Ovary (tissue), 7 donors: ENCODE measurements at regions not wholly inside any gene's neighbourhood (a gene's known extent, or its start where the extent isn't known, plus 50 kb on each side); places are given as distances from the start of the nearest gene placed in this dataset.

Experiments
- DNase-seq, 5 donors: peaks; one replicate each; pipeline ENCODE4 v3.0.0-alpha.2; 2019 to 2020
- H3K27ac ChIP-seq, 2 donors: fragments of 200-600 bp; one replicate each; pipeline versions ENCODE4 v1.5.1 to v1.8.0; 2019 to 2022
- H3K27me3 ChIP-seq: fragments of 200-600 bp; one replicate; pipeline ENCODE4 v1.8.0; 2022
- H3K36me3 ChIP-seq: fragments of 200-600 bp; sonication (generic); one replicate; pipeline ENCODE4 v1.5.1; 2019
- H3K4me1 ChIP-seq: one replicate; pipeline ENCODE4 v1.8.1; 2013; ENCODE audit warnings: mild to moderate bottlenecking, moderate library complexity; ENCODE audit not compliant: insufficient read depth
- H3K4me3 ChIP-seq: fragments of 200-600 bp; sonication (generic); one replicate; pipeline ENCODE4 v1.5.1; 2017
- H3K9me3 ChIP-seq, 2 donors: fragments of 200-600 bp in 1 of 2; sonication (generic) in 1 of 2; one replicate each; pipeline versions ENCODE4 v1.5.1 to v1.8.1; 2013 to 2019; ENCODE audit warnings: mild to moderate bottlenecking in 1 of 2, moderate library complexity in 1 of 2
- CTCF ChIP-seq, 3 donors: fragments of 450-650 bp in 2 of 3; fragments of 200-600 bp in 1 of 3; IDR thresholded peaks; one replicate each; pipeline versions ENCODE4 v1.5.1 to v1.8.0; 2016 to 2022; ENCODE audit warnings: antibody characterized with exemption in 3 of 3, mild to moderate bottlenecking in 1 of 3
- EP300 ChIP-seq: sonication (generic); formaldehyde crosslinking; IDR thresholded peaks from one replicate; pipeline ENCODE4 v1.6.1; 2017; ENCODE audit warnings: antibody characterized with exemption
- POLR2A ChIP-seq: fragments of 450-650 bp; IDR thresholded peaks from one replicate; pipeline ENCODE4 v1.6.1; 2017; ENCODE audit warnings: antibody characterized with exemption, mild to moderate bottlenecking, moderate library complexity
- WGBS, 3 donors: extraction: QIAGEN DNeasy Blood & Tissue Kit in 1 of 3; methylation state at CpG; one replicate each; pipeline versions ENCODE4 v1.1.5 to v1.1.7; 2013 to 2017; 5-methylcytosine and 5-hydroxymethylcytosine counted together
- intact Hi-C, 4 donors: fragments of 100-400 bp; cut with DNase I; formaldehyde crosslinking; loops; one replicate each; pipeline versions ENCODE4 v1.11.0 to v1.15.1; 2022 to 2023
- donor health status: DM: no; HTN: no; CAD: no; lungs with moderate emphysema.
- donor health status: DM: no; HTN: no; CAD: no.
- donor health status: Bipolar disorder and iron deficiency.
- donor health status: DM: no; HTN: no; CAD: no.
- donor health status: DM: yes; HTN: yes; CAD: no.

GRCh38 chr10:85036661-85037060, 708.3 kb downstream of the CCSER2 start:
- H3K36me3 ChIP-seq: no peaks in the 10 kb centered on the region
- no peak overlapping the region for H3K4me3 ChIP-seq
- TF ChIP-seq EP300 (no peak), POLR2A (no peak), CTCF (IDR thresholded peaks at IDR 0.05) (no peak)
- DNase-seq: no peak
- 53 to 72% (median 57%) methylated on average over 3 of the region's 3 CpGs for WGBS, 3 donors
- intact Hi-C loops: no loop called here
- H3K27ac ChIP-seq: no peak overlapping the region
- H3K27me3 ChIP-seq: no peaks in the 10 kb centered on the region
- no peaks in the 10 kb centered on the region for H3K4me1 ChIP-seq
- peaks cover 0 to 3% of the 10 kb centered on the region in 2 donors for H3K9me3 ChIP-seq

- Histone ChIP-seq H3K27ac (no peak overlapping the region), H3K4me3 (no peak overlapping the region), H3K36me3 (no peaks in the 10 kb centered on the region), H3K4me1 (no peaks in the 10 kb centered on the region), H3K9me3 (peaks cover 0 to 3% of the 10 kb centered on the region in 2 donors), H3K27me3 (no peaks in the 10 kb centered on the region)
- 75 to 95% (median 77%) methylated on average over 1 of the region's 1 CpG for WGBS, 3 donors
- intact Hi-C loops: no loop called here
- no peak for DNase-seq
- no peak for TF ChIP-seq EP300
- no peak for TF ChIP-seq POLR2A
- no peak for TF ChIP-seq CTCF (IDR thresholded peaks at IDR 0.05)
Observed at GRCh38 chr10:85039311-85039710, 710.9 kb downstream of the CCSER2 start.

GRCh38 chr10:85043207-85043606, 714.8 kb downstream of the CCSER2 start:
- Histone ChIP-seq H3K36me3 (no peaks in the 10 kb centered on the region), H3K9me3 (peaks cover 0 to 3% of the 10 kb centered on the region in 2 donors), H3K27me3 (no peaks in the 10 kb centered on the region), H3K27ac (no peak overlapping the region), H3K4me3 (no peak overlapping the region), H3K4me1 (no peaks in the 10 kb centered on the region)
- TF ChIP-seq POLR2A: no peak
- TF ChIP-seq CTCF (IDR thresholded peaks at IDR 0.05): no peak
- no peak for TF ChIP-seq EP300
- 65 to 71% (median 69%) methylated on average over 5 of the region's 5 CpGs for WGBS, 3 donors
- no peak for DNase-seq
- intact Hi-C loops: no loop called here

GRCh38 chr10:85045046-85045445, 716.7 kb downstream of the CCSER2 start:
- H3K4me1 ChIP-seq: no peaks in the 10 kb centered on the region
- intact Hi-C loops: no loop called here
- no peak for DNase-seq
- H3K36me3 ChIP-seq: no peaks in the 10 kb centered on the region
- TF ChIP-seq EP300 (no peak), POLR2A (no peak), CTCF (IDR thresholded peaks at IDR 0.05) (no peak)
- no peak overlapping the region for H3K27ac ChIP-seq
- no peak overlapping the region for H3K4me3 ChIP-seq
- peaks cover 0 to under 1% of the 10 kb centered on the region in 2 donors for H3K9me3 ChIP-seq
- H3K27me3 ChIP-seq: no peaks in the 10 kb centered on the region
- WGBS, 3 donors: 69 to 80% (median 70%) methylated on average over 2 of the region's 2 CpGs
